ENCODE measurements at regions not wholly inside any gene's neighbourhood (a gene's known extent, or its start where the extent isn't known, plus 50 kb on each side); places are given as distances from the start of the nearest gene placed in this dataset.
A peak's percentile ranks its signal among the peaks of the same experiment; 100 is the strongest.
"Not testable (repeated sequence)": the region's sequence is repeated elsewhere in the genome, so short reads cannot be mapped to it uniquely, and the experiment has no call there.

- not testable (repeated sequence) for DNase-seq
Measured at GRCh38 chr5:30455484-30455883, 738.0 kb upstream of the CDH6 start.

- DNase-seq, result no peak
Measured at GRCh38 chr5:30453168-30453567, 740.3 kb upstream of the CDH6 start.

- DNase-seq, result no peak
Measured at GRCh38 chr5:30450153-30450552, 743.3 kb upstream of the CDH6 start.

- no peak for DNase-seq
Measured at GRCh38 chr5:30447431-30447830, 746.1 kb upstream of the CDH6 start.

GRCh38 chr5:30446456-30446855 lies 747.0 kb upstream of the CDH6 start:
- DNase-seq, result no peak

- no peak for DNase-seq
Measured at GRCh38 chr5:30438785-30439184, 754.7 kb upstream of the CDH6 start.

- DNase-seq, result peak; percentile 45
Measured at GRCh38 chr5:30436691-30437090, 756.8 kb upstream of the CDH6 start.

GRCh38 chr5:30428866-30429407 lies 764.5 kb upstream of the CDH6 start:
- DNase-seq, result not testable (repeated sequence)

- DNase-seq, result no peak
Measured at GRCh38 chr5:30414078-30414477, 779.4 kb upstream of the CDH6 start.

- no peak for DNase-seq
Measured at GRCh38 chr5:30413540-30413939, 779.9 kb upstream of the CDH6 start.

GRCh38 chr5:30405821-30406220 lies 787.7 kb upstream of the CDH6 start:
- no peak for DNase-seq

- DNase-seq, result peak; percentile 50
Measured at GRCh38 chr5:30401479-30402058, 791.9 kb upstream of the CDH6 start.

GRCh38 chr5:30398423-30398822 lies 795.1 kb upstream of the CDH6 start:
- no peak for DNase-seq

GRCh38 chr5:30392897-30393296 lies 800.6 kb upstream of the CDH6 start:
- DNase-seq, result no peak

- no peak for DNase-seq
Measured at GRCh38 chr5:30390095-30390494, 803.4 kb upstream of the CDH6 start.

GRCh38 chr5:30387974-30388632 lies 805.4 kb upstream of the CDH6 start:
- DNase-seq, result no peak

GRCh38 chr5:30385754-30386153 lies 807.7 kb upstream of the CDH6 start:
- no peak for DNase-seq

GRCh38 chr5:30384171-30384570 lies 809.3 kb upstream of the CDH6 start:
- no peak for DNase-seq

GRCh38 chr5:30380228-30380627 lies 813.3 kb upstream of the CDH6 start:
- no peak for DNase-seq

- no peak for DNase-seq
Measured at GRCh38 chr5:30376848-30377247, 816.6 kb upstream of the CDH6 start.

GRCh38 chr5:30368064-30368463 lies 825.4 kb upstream of the CDH6 start:
- no peak for DNase-seq

GRCh38 chr5:30365031-30365430 lies 828.5 kb upstream of the CDH6 start:
- not testable (repeated sequence) for DNase-seq

GRCh38 chr5:30357371-30357770 lies 836.1 kb upstream of the CDH6 start:
- no peak for DNase-seq

GRCh38 chr5:30355675-30356074 lies 837.8 kb upstream of the CDH6 start:
- no peak for DNase-seq

GRCh38 chr5:30347858-30348257 lies 845.6 kb upstream of the CDH6 start:
- no peak for DNase-seq
